HEK293T (cell line): ENCODE measurements at regions not wholly inside any gene's neighbourhood (a gene's known extent, or its start where the extent isn't known, plus 50 kb on each side); places are given as distances from the start of the nearest gene placed in this dataset.

Experiments used
- ARNT ChIP-seq: fragments of 450-650 bp; IDR thresholded peaks from 2 replicates; pipeline ENCODE4 v1.6.1; 2017; ENCODE audit warnings: mild to moderate bottlenecking
- BHLHE40 ChIP-seq: fragments of 450-650 bp; IDR thresholded peaks from 2 replicates; pipeline ENCODE4 v1.6.1; 2016; ENCODE audit warnings: mild to moderate bottlenecking, moderate library complexity, borderline replicate concordance
- ELF4 ChIP-seq: fragments of 450-650 bp; IDR thresholded peaks from 2 replicates; pipeline ENCODE4 v1.6.1; 2017; ENCODE audit warnings: antibody characterized with exemption
- FOXA1 ChIP-seq: fragments of 450-650 bp; IDR thresholded peaks from 2 replicates; pipeline ENCODE4 v1.6.1; 2016; ENCODE audit warnings: mild to moderate bottlenecking
- FOXM1 ChIP-seq: fragments of 450-650 bp; IDR thresholded peaks from 2 replicates; pipeline ENCODE4 v1.6.1; 2017; ENCODE audit warnings: mild to moderate bottlenecking, borderline replicate concordance
- L3MBTL2 ChIP-seq: fragments of 450-650 bp; conservative IDR thresholded peaks from 2 replicates; pipeline ENCODE4 v1.6.1; 2016; ENCODE audit warnings: mild to moderate bottlenecking
- NFRKB ChIP-seq: fragments of 450-650 bp; IDR thresholded peaks from 2 replicates; pipeline ENCODE4 v1.6.1; 2016; ENCODE audit warnings: mild to moderate bottlenecking, moderate library complexity
- SP1 ChIP-seq: fragments of 450-650 bp; IDR thresholded peaks from 2 replicates; pipeline ENCODE4 v1.6.1; 2017
- SUZ12 ChIP-seq: fragments of 450-650 bp; IDR thresholded peaks from 2 replicates; pipeline ENCODE4 v1.6.1; 2016; ENCODE audit warnings: mild to moderate bottlenecking

GRCh38 chr16:54431041-54431996 lies 144.7 kb upstream of the IRX3 start:
- TF ChIP-seq BHLHE40 = no peak
- no peak for TF ChIP-seq ELF4
- TF ChIP-seq SUZ12 = no peak
- no peak for TF ChIP-seq L3MBTL2
- TF ChIP-seq FOXA1 = no peak
- TF ChIP-seq FOXM1 = no peak
- no peak for TF ChIP-seq SP1
- TF ChIP-seq ARNT = no peak
- TF ChIP-seq NFRKB = no peak
